Heart right ventricle (tissue), 16 donors: ENCODE measurements at regions not wholly inside any gene's neighbourhood (a gene's known extent, or its start where the extent isn't known, plus 50 kb on each side); places are given as distances from the start of the nearest gene placed in this dataset.

Source experiments
- ATAC-seq, 8 donors: fragments of 200-7000 bp; cut with Tn5 transposase; one replicate each; pipeline ENCODE4 v1.9.1; 2020; ENCODE audit warnings: mild to moderate bottlenecking in 8 of 8, moderate library complexity in 8 of 8, moderate number of reproducible peaks in 1 of 8
- DNase-seq, 2 donors: peaks; one replicate each; pipeline ENCODE4 v3.0.0-alpha.2; 2020
- H3K27ac ChIP-seq, 10 donors: fragments of 200-600 bp; sonication (generic) in 2 of 10; one replicate each; pipeline versions ENCODE4 v1.5.0 to v1.8.0; 2020 to 2022; ENCODE audit warnings: mild to moderate bottlenecking in 3 of 10
- H3K27me3 ChIP-seq, 7 donors: fragments of 200-600 bp; one replicate each; pipeline ENCODE4 v1.8.0; 2021 to 2022; ENCODE audit warnings: mild to moderate bottlenecking in 2 of 7
- H3K36me3 ChIP-seq, 9 donors: fragments of 200-600 bp; sonication (generic) in 1 of 9; one replicate each; pipeline versions ENCODE4 v1.5.0 to v1.8.0; 2020 to 2022; ENCODE audit warnings: mild to moderate bottlenecking in 2 of 9
- H3K4me1 ChIP-seq, 9 donors: fragments of 200-600 bp; sonication (generic) in 1 of 9; one replicate each; pipeline versions ENCODE4 v1.5.0 to v1.8.0; 2020 to 2022; ENCODE audit warnings: mild to moderate bottlenecking in 4 of 9
- H3K4me3 ChIP-seq, 10 donors: fragments of 200-600 bp; sonication (generic) in 2 of 10; one replicate each; pipeline versions ENCODE4 v1.5.0 to v1.8.0; 2020 to 2022; ENCODE audit warnings: mild to moderate bottlenecking in 7 of 10, moderate library complexity in 2 of 10
- H3K9me3 ChIP-seq, 11 donors: fragments of 200-600 bp in 10 of 11; sonication (generic) in 2 of 11; one replicate each; pipeline versions ENCODE4 v1.5.0 to v1.8.0; 2013 to 2022; ENCODE audit warnings: mild to moderate bottlenecking in 2 of 11, control low read depth in 1 of 11, moderate library complexity in 1 of 11
- WGBS, 2 donors: extraction: QIAGEN DNeasy Blood & Tissue Kit; methylation state at CpG; one replicate each; pipeline ENCODE4 v1.1.7; 2013; ENCODE audit warnings: inconsistent platforms in 1 of 2; 5-methylcytosine and 5-hydroxymethylcytosine counted together
- intact Hi-C, 10 donors: fragments of 100-400 bp; cut with DNase I; formaldehyde crosslinking; loops; one replicate each; pipeline versions ENCODE4 v1.11.1 to v1.14.2; 2022
- TF ChIP-seq, protein P1 (sequence below), 9 donors: fragments of 200-600 bp; sonication (generic) in 2 of 9; IDR thresholded peaks; one replicate each; pipeline versions ENCODE4 v1.5.0 to v1.8.0; 2021 to 2022; ENCODE audit warnings: antibody characterized with exemption in 9 of 9, mild to moderate bottlenecking in 5 of 9, moderate library complexity in 1 of 9
- donor health status: Arrhythmogenic right ventricular cardiomyopathy.
- donor health status: ischemic (EF 13 %, LVEDD 7.1; RV severe dilation, severe dysfunction).
- donor health status: healthy with polysubstance abuse.
- donor health status: DM: no; HTN: yes; CAD: no.
- donor health status: DM: no; HTN: no; CAD: no.
- donor health status: ischemic (EF 25% LVEDD 6.9; RV normal size, moderate dysfunction).
- donor health status: ischemic (EF 25% LVEDD 5.7; RV mildly dilated, moderate dysfunction).
- donor health status: healthy.
- donor health status: DM: yes; HTN: yes; CAD: no.
- donor health status: Ischemic cardiomyopathy.
- donor health status: ischemic (EF 35%, LVEDD 5.7; RV mildly dilated, moderate dysfunction).
- donor health status: nonischemic (EF 11% LVEDD 7.7; RV severe dilation, severe dysfunction).
- donor health status: DM: yes; HTN: yes; CAD: no.
- donor health status: PGD.
- donor health status: ischemic (EF 29% LVEDD 5.4; RV normal size, mild dysfunction).
- donor health status: nonischemic (EF 23%, LVEDD 6.1; RV moderate dilation, normal function).

DNA sequence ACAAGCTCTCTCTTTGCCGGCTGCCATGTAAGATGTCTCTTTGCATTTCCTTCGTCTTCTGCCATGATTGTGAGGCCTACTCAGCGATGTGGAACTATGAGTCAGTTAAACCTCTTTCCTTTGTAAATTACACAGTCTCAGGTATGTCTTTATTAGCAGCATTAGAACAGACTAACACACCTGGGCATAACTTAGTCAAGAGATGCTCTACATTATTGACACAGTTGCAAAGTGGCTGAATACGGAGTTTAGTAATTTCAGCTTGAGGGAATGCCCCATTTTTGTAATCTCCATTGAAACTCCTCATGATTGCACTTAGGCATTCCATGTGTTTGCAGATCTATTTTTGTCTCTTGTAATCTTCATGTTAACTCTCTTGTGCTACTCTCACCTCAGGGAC, 299.5 kb upstream of the HAND2 start:
- H3K4me3 ChIP-seq = no peak overlapping the region
- no peak for DNase-seq
- peaks cover 0 to 7% (median 0%) of the 10 kb centered on the region in 9 donors for H3K4me1 ChIP-seq
- H3K9me3 ChIP-seq = peaks cover 0 to 4% (median 0%) of the 10 kb centered on the region in 11 donors
- H3K36me3 ChIP-seq = no peaks in the 10 kb centered on the region
- H3K27ac ChIP-seq = no peak overlapping the region
- intact Hi-C loops = loop anchor here in 3 of 10 donors (10.0 kb wide), 3 partner anchors 55 to 405 kb away; no protein-coding TSS in a partner anchor
- ATAC-seq = no peak
- no peaks in the 10 kb centered on the region for H3K27me3 ChIP-seq
- whole genome bisulfite sequencing, 2 donors = 92 to 93% methylated on average over 4 of the region's 4 CpGs
- TF ChIP-seq, protein P1, sequence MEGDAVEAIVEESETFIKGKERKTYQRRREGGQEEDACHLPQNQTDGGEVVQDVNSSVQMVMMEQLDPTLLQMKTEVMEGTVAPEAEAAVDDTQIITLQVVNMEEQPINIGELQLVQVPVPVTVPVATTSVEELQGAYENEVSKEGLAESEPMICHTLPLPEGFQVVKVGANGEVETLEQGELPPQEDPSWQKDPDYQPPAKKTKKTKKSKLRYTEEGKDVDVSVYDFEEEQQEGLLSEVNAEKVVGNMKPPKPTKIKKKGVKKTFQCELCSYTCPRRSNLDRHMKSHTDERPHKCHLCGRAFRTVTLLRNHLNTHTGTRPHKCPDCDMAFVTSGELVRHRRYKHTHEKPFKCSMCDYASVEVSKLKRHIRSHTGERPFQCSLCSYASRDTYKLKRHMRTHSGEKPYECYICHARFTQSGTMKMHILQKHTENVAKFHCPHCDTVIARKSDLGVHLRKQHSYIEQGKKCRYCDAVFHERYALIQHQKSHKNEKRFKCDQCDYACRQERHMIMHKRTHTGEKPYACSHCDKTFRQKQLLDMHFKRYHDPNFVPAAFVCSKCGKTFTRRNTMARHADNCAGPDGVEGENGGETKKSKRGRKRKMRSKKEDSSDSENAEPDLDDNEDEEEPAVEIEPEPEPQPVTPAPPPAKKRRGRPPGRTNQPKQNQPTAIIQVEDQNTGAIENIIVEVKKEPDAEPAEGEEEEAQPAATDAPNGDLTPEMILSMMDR (IDR thresholded peaks at IDR 0.05) = no peak

DNA sequence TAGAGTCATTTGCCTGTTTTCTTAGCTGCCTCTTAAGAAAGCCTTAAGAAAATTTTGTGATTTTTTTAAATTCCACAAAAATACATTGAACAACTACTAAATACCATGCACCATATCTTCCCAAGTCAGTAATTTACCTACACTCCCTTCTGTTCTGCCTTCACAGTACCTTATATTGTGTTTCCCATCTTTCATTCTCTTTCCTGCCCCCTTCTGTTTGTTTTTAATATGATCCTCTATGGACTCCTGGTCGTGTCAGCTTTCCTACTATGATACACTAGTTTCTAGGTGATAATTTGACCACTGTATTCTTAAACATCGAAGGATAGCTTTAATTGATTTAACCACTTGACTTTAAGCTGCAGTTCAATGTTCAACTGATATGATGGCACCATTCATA, 297.7 kb upstream of the HAND2 start:
- intact Hi-C loops = loop anchor here in 3 of 10 donors (10.0 kb wide), 3 partner anchors 53 to 403 kb away; no protein-coding TSS in a partner anchor
- no peaks in the 10 kb centered on the region for H3K36me3 ChIP-seq
- H3K9me3 ChIP-seq = peaks cover 0 to 4% (median 0%) of the 10 kb centered on the region in 11 donors
- DNase-seq (no peak), ATAC-seq (peak in 1 of 8 donors; percentile 41)
- no peak overlapping the region for H3K4me3 ChIP-seq
- H3K27me3 ChIP-seq = no peaks in the 10 kb centered on the region
- H3K27ac ChIP-seq = no peak overlapping the region
- WGBS, 2 donors = 35 to 50% methylated on average over 2 of the region's 2 CpGs
- TF ChIP-seq, protein P1 (IDR thresholded peaks at IDR 0.05) = peak in 3 of 9 donors; percentile 7 to 36 (median 23)
- no peaks in the 10 kb centered on the region for H3K4me1 ChIP-seq

DNA sequence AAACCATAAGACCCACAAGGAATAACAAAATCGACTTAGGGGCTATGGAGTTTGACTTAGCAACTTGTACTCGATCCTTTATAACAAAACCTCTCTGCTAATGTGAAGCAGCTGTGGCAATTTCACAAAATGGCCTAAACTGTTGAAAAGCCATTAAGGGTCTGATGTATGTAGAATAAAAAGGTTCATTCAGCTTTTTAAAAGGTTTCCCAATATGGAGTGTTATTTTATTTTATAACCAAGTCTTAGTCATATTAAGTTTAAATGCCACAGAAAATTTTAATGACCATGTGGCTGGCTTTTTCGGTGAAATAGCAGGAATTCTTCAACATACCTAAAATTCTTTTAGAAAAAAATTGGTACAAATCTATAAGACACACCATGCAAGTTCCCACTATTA, 291.8 kb upstream of the HAND2 start:
- H3K27ac ChIP-seq = no peak overlapping the region
- WGBS, 2 donors = 74 to 79% methylated on average over 3 of the region's 3 CpGs
- intact Hi-C loops = loop anchor here in 3 of 10 donors (10.0 kb wide), 3 partner anchors 47 to 397 kb away; no protein-coding TSS in a partner anchor
- DNase-seq (no peak), ATAC-seq (no peak)
- no peaks in the 10 kb centered on the region for H3K9me3 ChIP-seq
- TF ChIP-seq, protein P1 (IDR thresholded peaks at IDR 0.05) = no peak
- no peaks in the 10 kb centered on the region for H3K4me1 ChIP-seq
- H3K36me3 ChIP-seq = no peaks in the 10 kb centered on the region
- H3K27me3 ChIP-seq = no peaks in the 10 kb centered on the region
- H3K4me3 ChIP-seq = no peak overlapping the region

DNA sequence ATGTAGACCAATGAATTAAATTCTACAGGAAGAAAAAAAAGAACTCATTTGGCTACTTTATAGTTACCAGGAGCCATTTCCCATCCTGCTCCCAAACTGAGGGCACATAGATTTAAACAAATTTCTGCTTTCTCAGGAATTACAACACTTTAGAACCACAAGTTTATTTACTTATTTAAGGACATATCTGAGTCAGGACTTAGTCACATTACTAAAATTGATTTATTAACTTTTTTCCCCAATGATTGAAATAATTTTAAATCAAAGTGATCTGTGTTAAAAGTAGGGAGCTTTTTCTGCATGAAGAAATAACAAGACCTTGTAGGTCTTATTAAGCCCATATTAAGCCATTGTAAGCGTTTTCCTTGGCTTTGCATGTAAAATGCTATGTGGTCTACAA, 291.0 kb upstream of the HAND2 start:
- H3K36me3 ChIP-seq = no peaks in the 10 kb centered on the region
- H3K9me3 ChIP-seq = no peaks in the 10 kb centered on the region
- 76 to 87% methylated on average over 1 of the region's 1 CpG for WGBS, 2 donors

More for the DNA sequence above, 291.0 kb upstream of the HAND2 start:
- Histone ChIP-seq H3K27me3 (no peaks in the 10 kb centered on the region), H3K4me1 (no peaks in the 10 kb centered on the region), H3K4me3 (no peak overlapping the region), H3K27ac (no peak overlapping the region)
- DNase-seq = no peak
- TF ChIP-seq, protein P1 (IDR thresholded peaks at IDR 0.05) = no peak
- intact Hi-C loops = loop anchor here in 3 of 10 donors (10.0 kb wide), 3 partner anchors 46 to 396 kb away; no protein-coding TSS in a partner anchor
- ATAC-seq = no peak
